GM12875 (cell line): ENCODE measurements at regions not wholly inside any gene's neighbourhood (a gene's known extent, or its start where the extent isn't known, plus 50 kb on each side); places are given as distances from the start of the nearest gene placed in this dataset.

Experiments
- H3K4me3 ChIP-seq: one replicate; pipeline ENCODE4 v1.5.1; 2011; ENCODE audit warnings: low read depth, low read length, control low read depth
- CTCF ChIP-seq: IDR thresholded peaks from 2 replicates; pipeline ENCODE4 v1.5.1; 2011; ENCODE audit warnings: low read depth, mild to moderate bottlenecking, control low read depth, inconsistent platforms, low read length, moderate library complexity, borderline replicate concordance; ENCODE audit not compliant: insufficient read depth

DNA sequence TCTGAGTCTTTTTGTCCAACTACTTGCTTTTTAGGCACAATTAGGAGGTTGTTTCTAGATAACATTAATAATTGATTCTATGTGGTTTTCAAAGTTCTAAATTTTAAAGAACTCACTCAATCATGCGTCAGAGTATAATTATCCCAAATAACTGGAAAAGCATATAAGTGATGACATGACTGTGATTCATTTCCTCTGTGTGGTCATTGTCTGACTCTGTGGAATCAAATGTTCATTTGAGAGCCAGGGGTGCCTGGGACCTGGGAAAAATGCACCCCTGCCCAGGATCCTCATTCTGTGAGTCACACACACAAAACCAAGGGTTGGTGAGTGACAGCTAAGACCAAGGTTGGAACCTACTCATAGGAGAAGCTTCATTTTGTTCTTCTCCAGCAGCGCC, 127.1 kb upstream of the MLIP start:
- H3K4me3 ChIP-seq, result no peak overlapping the region

GRCh38 chr6:53984581-53984980, 126.7 kb upstream of the MLIP start:
- no peak overlapping the region for H3K4me3 ChIP-seq
- TF ChIP-seq CTCF, result no peak

More for the DNA sequence above, 127.1 kb upstream of the MLIP start:
- no peak for TF ChIP-seq CTCF

DNA sequence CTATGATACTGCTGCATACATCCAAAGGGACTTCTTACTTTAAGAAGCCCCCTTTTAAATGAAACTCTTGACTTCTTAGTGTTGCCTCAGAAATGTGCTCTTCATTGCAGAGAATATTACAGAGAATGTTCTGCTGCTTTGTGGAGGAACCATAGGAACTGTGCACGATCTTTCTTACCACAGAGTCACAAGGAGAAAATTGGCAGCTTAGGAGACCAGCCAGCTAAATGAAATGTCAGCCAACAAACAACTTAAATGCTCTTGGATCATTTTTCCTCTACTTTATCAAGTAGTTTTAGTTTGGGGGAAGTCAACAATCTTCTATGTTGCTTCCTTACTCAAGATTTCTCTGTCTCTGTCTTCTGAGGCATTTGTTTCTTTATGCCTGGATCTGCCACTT, 125.9 kb upstream of the MLIP start:
- H3K4me3 ChIP-seq, result no peak overlapping the region

GRCh38 chr6:53986165-53986720, 125.0 kb upstream of the MLIP start:
- TF ChIP-seq CTCF, result peak; percentile 35; the same call in 1 of the 2 replicates
- no peak overlapping the region for H3K4me3 ChIP-seq

More for the DNA sequence above, 125.9 kb upstream of the MLIP start:
- TF ChIP-seq CTCF, result no peak

DNA sequence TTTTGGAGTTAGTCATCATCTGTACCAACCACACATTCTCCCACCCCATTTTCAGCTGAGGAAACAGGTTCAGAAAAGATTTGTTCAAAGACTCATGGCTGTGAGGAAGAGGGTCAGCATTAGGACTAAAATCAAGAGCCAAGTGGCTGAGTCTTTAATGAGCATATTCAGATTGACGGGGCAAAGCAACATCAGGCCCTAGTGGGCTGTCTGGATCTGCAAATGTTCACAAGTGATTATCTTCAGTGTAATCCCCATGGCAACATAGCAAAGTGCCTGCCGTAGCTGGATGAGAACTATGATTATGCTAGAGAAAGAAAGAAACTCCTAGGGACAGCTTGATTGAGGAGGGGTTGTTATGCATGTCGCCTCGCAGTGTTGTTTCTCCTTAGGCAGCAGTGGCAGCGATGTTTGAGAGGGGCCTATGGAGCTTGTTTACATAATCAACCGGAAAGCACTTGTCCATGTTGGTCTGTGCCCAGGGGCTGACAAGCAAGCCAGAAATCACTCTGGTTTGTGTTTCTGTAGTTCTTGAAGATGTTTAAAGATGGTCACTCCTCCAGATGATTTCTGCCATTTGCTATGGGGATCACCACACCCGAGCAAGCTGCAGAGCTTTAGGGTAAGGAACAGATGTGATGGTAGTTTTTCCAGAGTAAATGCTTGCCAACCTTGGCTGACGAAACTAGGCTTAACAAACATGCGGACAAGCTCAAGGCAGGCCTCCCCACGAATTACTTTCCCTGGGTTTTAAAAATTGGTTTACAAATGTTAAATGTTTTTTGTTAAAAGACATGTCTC, 124.3 kb upstream of the MLIP start:
- TF ChIP-seq CTCF, result no peak

GRCh38 chr6:53987522-53987888, 123.7 kb upstream of the MLIP start:
- no peak for TF ChIP-seq CTCF
- no peak overlapping the region for H3K4me3 ChIP-seq

More for the DNA sequence above, 124.3 kb upstream of the MLIP start:
- no peak overlapping the region for H3K4me3 ChIP-seq

DNA sequence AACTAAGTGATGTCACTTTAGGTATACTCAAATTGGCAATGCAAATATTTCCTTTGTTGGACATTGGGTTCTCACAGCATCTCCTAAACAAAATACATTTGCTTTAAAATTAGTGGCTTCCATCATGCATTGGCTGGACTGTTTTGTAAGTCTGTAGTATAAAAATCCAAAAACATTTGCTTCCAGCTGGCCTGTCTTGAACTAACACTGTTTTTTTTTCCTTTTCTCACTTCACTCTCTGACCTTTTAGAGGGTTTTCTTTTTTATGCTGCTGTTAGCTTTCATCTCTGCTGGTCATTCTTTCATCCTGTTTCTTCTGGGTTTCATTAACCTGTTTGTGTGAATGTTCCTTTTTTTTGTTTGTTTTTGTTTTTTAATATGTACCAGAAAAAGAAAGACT, 121.7 kb upstream of the MLIP start:
- TF ChIP-seq CTCF, result no peak
- no peak overlapping the region for H3K4me3 ChIP-seq
